ENCODE measurements at regions not wholly inside any gene's neighbourhood (a gene's known extent, or its start where the extent isn't known, plus 50 kb on each side); places are given as distances from the start of the nearest gene placed in this dataset.

- Histone ChIP-seq H3K36me3 (no peaks in the 10 kb centered on the region), H3K27me3 (no peaks in the 10 kb centered on the region), H3K4me3 (ENCODE audit: low read depth in 1 of 2, low read length in 1 of 2) (no peak overlapping the region), H3K4me1 (ENCODE audit: control insufficient read depth in 1 of 2, insufficient read depth in 1 of 2, low read depth in 1 of 2, low read length in 1 of 2) (no peaks in the 10 kb centered on the region), H3K27ac (no peak overlapping the region), H3K9me3 (no peaks in the 10 kb centered on the region)
- TF ChIP-seq, protein P1, sequence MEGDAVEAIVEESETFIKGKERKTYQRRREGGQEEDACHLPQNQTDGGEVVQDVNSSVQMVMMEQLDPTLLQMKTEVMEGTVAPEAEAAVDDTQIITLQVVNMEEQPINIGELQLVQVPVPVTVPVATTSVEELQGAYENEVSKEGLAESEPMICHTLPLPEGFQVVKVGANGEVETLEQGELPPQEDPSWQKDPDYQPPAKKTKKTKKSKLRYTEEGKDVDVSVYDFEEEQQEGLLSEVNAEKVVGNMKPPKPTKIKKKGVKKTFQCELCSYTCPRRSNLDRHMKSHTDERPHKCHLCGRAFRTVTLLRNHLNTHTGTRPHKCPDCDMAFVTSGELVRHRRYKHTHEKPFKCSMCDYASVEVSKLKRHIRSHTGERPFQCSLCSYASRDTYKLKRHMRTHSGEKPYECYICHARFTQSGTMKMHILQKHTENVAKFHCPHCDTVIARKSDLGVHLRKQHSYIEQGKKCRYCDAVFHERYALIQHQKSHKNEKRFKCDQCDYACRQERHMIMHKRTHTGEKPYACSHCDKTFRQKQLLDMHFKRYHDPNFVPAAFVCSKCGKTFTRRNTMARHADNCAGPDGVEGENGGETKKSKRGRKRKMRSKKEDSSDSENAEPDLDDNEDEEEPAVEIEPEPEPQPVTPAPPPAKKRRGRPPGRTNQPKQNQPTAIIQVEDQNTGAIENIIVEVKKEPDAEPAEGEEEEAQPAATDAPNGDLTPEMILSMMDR (IDR thresholded peaks at IDR 0.05), result no peak
These were observed 169.1 kb upstream of the NSMCE3 start for GRCh38 chr15:29438703-29439055.

DNA sequence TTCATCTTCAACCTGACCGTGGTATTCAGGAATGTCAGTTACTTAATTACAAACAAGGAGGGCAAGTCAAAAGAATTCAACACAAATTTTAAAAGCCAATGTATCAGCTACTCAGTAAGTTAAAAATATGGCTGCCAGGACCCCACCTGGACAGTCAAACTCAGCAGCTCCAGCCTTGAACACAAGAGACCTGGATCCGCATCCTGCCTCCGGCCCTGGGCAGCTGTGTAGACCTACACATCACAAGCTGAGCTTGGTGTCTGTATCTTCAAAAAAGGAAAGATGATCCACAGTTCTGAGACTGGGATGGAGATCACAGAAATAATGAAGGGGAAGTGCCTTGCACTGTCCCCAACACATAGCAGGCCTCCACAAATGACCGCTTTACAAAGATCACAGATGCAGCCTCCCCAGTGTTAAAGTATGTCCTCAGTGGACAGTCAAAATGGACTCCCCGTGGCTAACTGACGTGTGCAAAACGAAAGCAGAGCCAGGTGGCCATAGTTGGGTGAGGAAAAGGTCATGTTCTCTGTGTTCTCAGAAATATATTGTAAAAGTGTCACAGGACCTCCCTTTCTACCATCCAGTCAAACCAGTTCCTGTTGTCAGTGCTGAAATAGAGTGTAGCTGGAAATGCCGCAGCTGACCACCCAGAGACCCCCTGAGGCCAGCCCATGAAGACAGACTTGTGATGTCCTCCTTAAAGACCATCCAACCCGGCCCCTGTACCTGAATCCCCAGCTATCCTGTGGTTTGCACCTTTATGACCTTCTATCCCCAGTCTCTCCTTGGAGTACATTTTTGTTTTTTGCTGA, 168.5 kb upstream of the NSMCE3 start:
- no peaks in the 10 kb centered on the region for H3K9me3 ChIP-seq
- H3K4me1 ChIP-seq (ENCODE audit: control insufficient read depth in 1 of 2, insufficient read depth in 1 of 2, low read depth in 1 of 2, low read length in 1 of 2), result no peaks in the 10 kb centered on the region
- no peaks in the 10 kb centered on the region for H3K27me3 ChIP-seq
- H3K27ac ChIP-seq, result no peak overlapping the region
- TF ChIP-seq, protein P1 (IDR thresholded peaks at IDR 0.05), result no peak
- no peak overlapping the region for H3K4me3 ChIP-seq (ENCODE audit: low read depth in 1 of 2, low read length in 1 of 2)
- H3K36me3 ChIP-seq, result no peaks in the 10 kb centered on the region

- no peaks in the 10 kb centered on the region for H3K36me3 ChIP-seq
- H3K27me3 ChIP-seq, result no peaks in the 10 kb centered on the region
- TF ChIP-seq, protein P1 (IDR thresholded peaks at IDR 0.05), result no peak
- no peak overlapping the region for H3K27ac ChIP-seq
- H3K4me1 ChIP-seq (ENCODE audit: control insufficient read depth in 1 of 2, insufficient read depth in 1 of 2, low read depth in 1 of 2, low read length in 1 of 2), result no peaks in the 10 kb centered on the region
- no peaks in the 10 kb centered on the region for H3K9me3 ChIP-seq
- H3K4me3 ChIP-seq (ENCODE audit: low read depth in 1 of 2, low read length in 1 of 2), result no peak overlapping the region
These were observed 166.2 kb upstream of the NSMCE3 start for GRCh38 chr15:29435811-29436210.

DNA sequence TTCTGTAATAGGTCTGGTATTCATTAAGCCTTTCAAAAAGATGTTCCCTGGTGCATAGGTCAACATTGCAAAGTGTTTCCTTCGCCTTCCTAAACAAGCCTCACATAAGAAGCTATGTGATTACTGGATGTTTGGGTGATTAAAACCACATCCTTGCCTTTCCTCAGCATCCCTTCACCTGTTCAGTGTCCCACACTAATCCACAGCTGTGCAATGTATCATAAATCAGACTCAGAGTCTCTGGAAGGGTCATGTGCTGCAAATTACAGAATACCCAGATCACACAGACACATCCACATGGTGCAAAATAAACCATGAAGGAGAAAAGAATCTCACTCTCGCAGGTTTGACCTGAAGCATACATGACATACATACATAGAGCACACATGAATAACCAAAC, 164.7 kb upstream of the NSMCE3 start:
- no peaks in the 10 kb centered on the region for H3K9me3 ChIP-seq
- no peaks in the 10 kb centered on the region for H3K4me1 ChIP-seq (ENCODE audit: control insufficient read depth in 1 of 2, insufficient read depth in 1 of 2, low read depth in 1 of 2, low read length in 1 of 2)
- TF ChIP-seq, protein P1 (IDR thresholded peaks at IDR 0.05), result no peak
- H3K27me3 ChIP-seq, result no peaks in the 10 kb centered on the region
- no peak overlapping the region for H3K4me3 ChIP-seq (ENCODE audit: low read depth in 1 of 2, low read length in 1 of 2)
- no peaks in the 10 kb centered on the region for H3K36me3 ChIP-seq
- H3K27ac ChIP-seq, result no peak overlapping the region

DNA sequence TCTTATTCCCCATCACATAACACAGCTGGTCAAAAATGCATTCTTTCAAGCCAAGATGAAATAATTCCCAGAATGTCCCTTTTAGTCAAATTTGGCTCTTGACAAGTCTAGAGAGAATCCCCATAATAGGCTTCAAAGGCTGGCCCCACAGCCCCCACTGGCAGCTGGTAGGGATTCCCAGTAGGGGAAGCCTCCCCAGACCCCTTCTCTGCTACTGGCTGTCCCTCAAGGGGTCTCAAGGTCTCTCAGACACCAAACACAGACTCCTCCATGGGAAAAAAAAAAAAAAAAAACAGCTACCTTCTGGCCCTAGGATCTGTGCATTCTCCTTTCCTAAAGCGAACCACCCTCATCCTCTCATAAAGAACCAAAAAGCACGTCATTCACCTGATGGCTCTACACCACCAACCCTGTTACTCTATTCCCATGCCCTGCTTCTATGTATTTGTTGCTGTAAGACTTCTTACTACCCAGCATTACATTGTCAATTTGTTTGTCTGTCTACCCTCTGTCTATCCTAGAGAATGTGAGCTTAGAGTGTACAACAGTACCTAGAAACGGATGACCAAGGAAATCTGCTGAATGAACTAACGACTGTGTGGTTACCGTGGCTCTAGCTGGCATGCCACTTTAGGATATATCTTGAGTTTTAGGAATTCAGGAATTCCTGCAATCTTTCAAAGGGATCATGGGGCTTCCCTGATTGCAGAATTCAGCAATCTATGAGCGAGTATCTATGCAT, 164.1 kb upstream of the NSMCE3 start:
- TF ChIP-seq, protein P1 (IDR thresholded peaks at IDR 0.05), result no peak
- H3K36me3 ChIP-seq, result no peaks in the 10 kb centered on the region
- no peak overlapping the region for H3K4me3 ChIP-seq (ENCODE audit: low read depth in 1 of 2, low read length in 1 of 2)
- H3K27ac ChIP-seq, result no peak overlapping the region
- H3K27me3 ChIP-seq, result no peaks in the 10 kb centered on the region
- no peaks in the 10 kb centered on the region for H3K9me3 ChIP-seq
- H3K4me1 ChIP-seq (ENCODE audit: control insufficient read depth in 1 of 2, insufficient read depth in 1 of 2, low read depth in 1 of 2, low read length in 1 of 2), result no peaks in the 10 kb centered on the region

All from neutrophil (primary cell).